DND-41 (cell line): ENCODE measurements at regions not wholly inside any gene's neighbourhood (a gene's known extent, or its start where the extent isn't known, plus 50 kb on each side); places are given as distances from the start of the nearest gene placed in this dataset.

ENCODE experiments used
- ATAC-seq: fragments of 200-7000 bp; cut with Tn5 transposase; 3 replicates; pipeline ENCODE4 v1.9.1; 2021; ENCODE audit warnings: low read depth; ENCODE audit not compliant: insufficient read depth
- DNase-seq: peaks from one replicate; pipeline ENCODE4 v3.0.0-alpha.2; 2020
- H2AFZ ChIP-seq: 2 replicates; pipeline ENCODE4 v1.6.0; 2012; ENCODE audit warnings: low read depth, low read length
- H3K27ac ChIP-seq: 2 replicates; pipeline ENCODE4 v1.5.1; 2012; ENCODE audit warnings: low read length, inconsistent platforms
- H3K27me3 ChIP-seq: fragments of 200-600 bp; sonication (generic); 2 replicates; pipeline ENCODE4 v1.6.0; 2012; ENCODE audit warnings: low read length, mild to moderate bottlenecking, inconsistent platforms; ENCODE audit not compliant: insufficient read depth, poor library complexity
- H3K36me3 ChIP-seq: 2 replicates; pipeline ENCODE4 v1.5.1; 2012; ENCODE audit warnings: low read length, inconsistent platforms; ENCODE audit not compliant: insufficient read depth
- H3K4me1 ChIP-seq: 2 replicates; pipeline ENCODE4 v1.5.1; 2012; ENCODE audit warnings: mild to moderate bottlenecking, low read length; ENCODE audit not compliant: insufficient read depth
- H3K4me2 ChIP-seq: 2 replicates; pipeline ENCODE4 v1.6.0; 2012; ENCODE audit warnings: mild to moderate bottlenecking, moderate library complexity, low read length, inconsistent platforms; ENCODE audit not compliant: insufficient read depth
- H3K4me3 ChIP-seq, 2 experiments: fragments of 200-600 bp in 1 of 2; shearing (Covaris generic) in 1 of 2; 2 replicates each; pipeline ENCODE4 v1.5.1; 2012 to 2016; ENCODE audit warnings: inconsistent platforms in 2 of 2, low read length in 2 of 2, mild to moderate bottlenecking in 2 of 2, low read depth in 1 of 2, moderate library complexity in 1 of 2
- H3K79me2 ChIP-seq: 2 replicates; pipeline ENCODE4 v1.6.0; 2012; ENCODE audit warnings: low read length, inconsistent platforms; ENCODE audit not compliant: insufficient read depth
- H3K9ac ChIP-seq: 2 replicates; pipeline ENCODE4 v1.6.0; 2012; ENCODE audit warnings: low read depth, mild to moderate bottlenecking, inconsistent platforms, low read length, moderate library complexity
- H3K9me3 ChIP-seq: 2 replicates; pipeline ENCODE4 v1.5.1; 2012; ENCODE audit warnings: low read length, moderate library complexity, mild to moderate bottlenecking, inconsistent platforms; ENCODE audit not compliant: insufficient read depth, severe bottlenecking
- H4K20me1 ChIP-seq: 2 replicates; pipeline ENCODE4 v1.6.0; 2012; ENCODE audit warnings: low read length; ENCODE audit not compliant: insufficient read depth
- CTCF ChIP-seq: IDR thresholded peaks from 2 replicates; pipeline ENCODE4 v1.5.1; 2012; ENCODE audit warnings: borderline replicate concordance, low read length, moderate library complexity, mild to moderate bottlenecking; ENCODE audit not compliant: poor library complexity, severe bottlenecking; ENCODE audit errors: extremely low read depth
- EZH2 ChIP-seq: IDR thresholded peaks from 3 replicates; pipeline ENCODE4 v1.6.1; 2012; ENCODE audit warnings: borderline replicate concordance, low read depth, mild to moderate bottlenecking, moderate library complexity, low read length, inconsistent platforms; ENCODE audit not compliant: severe bottlenecking

- no peak overlapping the region for H3K4me2 ChIP-seq
- H2AFZ ChIP-seq, result no peak overlapping the region
- H3K4me1 ChIP-seq, result no peaks in the 10 kb centered on the region
- H3K9me3 ChIP-seq, result no peaks in the 10 kb centered on the region
- no peak for TF ChIP-seq EZH2
- peak; percentile 74 for TF ChIP-seq CTCF
- no peak overlapping the region for H3K9ac ChIP-seq
- DNase-seq (no peak), ATAC-seq (no peak)
- H3K27ac ChIP-seq, result no peak overlapping the region
- no peaks in the 10 kb centered on the region for H3K36me3 ChIP-seq
- H4K20me1 ChIP-seq, result no peaks in the 10 kb centered on the region
- H3K27me3 ChIP-seq, result no peaks in the 10 kb centered on the region
- no peaks in the 10 kb centered on the region for H3K79me2 ChIP-seq
- H3K4me3 ChIP-seq, result no peak overlapping the region
Observed at GRCh38 chr7:122219253-122219865, 75.3 kb upstream of the AASS start.

GRCh38 chr7:122217125-122217524, 73.1 kb upstream of the AASS start:
- ATAC-seq (no peak), DNase-seq (no peak)
- no peak for TF ChIP-seq CTCF
- no peak for TF ChIP-seq EZH2
- Histone ChIP-seq H4K20me1 (no peaks in the 10 kb centered on the region), H3K9ac (no peak overlapping the region), H3K36me3 (no peaks in the 10 kb centered on the region), H3K9me3 (no peaks in the 10 kb centered on the region), H2AFZ (no peak overlapping the region), H3K27me3 (no peaks in the 10 kb centered on the region), H3K79me2 (no peaks in the 10 kb centered on the region), H3K4me2 (no peak overlapping the region), H3K4me1 (no peaks in the 10 kb centered on the region), H3K27ac (no peak overlapping the region), H3K4me3 (no peak overlapping the region)

GRCh38 chr7:122212754-122213153, 68.7 kb upstream of the AASS start:
- TF ChIP-seq EZH2, result no peak
- no peak for TF ChIP-seq CTCF
- ATAC-seq, result no peak
- Histone ChIP-seq H3K9ac (no peak overlapping the region), H3K4me3 (no peak overlapping the region), H3K4me1 (no peaks in the 10 kb centered on the region), H3K79me2 (no peaks in the 10 kb centered on the region), H3K4me2 (no peak overlapping the region), H3K9me3 (no peaks in the 10 kb centered on the region), H3K36me3 (no peaks in the 10 kb centered on the region), H4K20me1 (no peaks in the 10 kb centered on the region), H2AFZ (no peak overlapping the region), H3K27ac (no peak overlapping the region), H3K27me3 (no peaks in the 10 kb centered on the region)
- DNase-seq, result no peak
